ENCODE measurements at regions not wholly inside any gene's neighbourhood (a gene's known extent, or its start where the extent isn't known, plus 50 kb on each side); places are given as distances from the start of the nearest gene placed in this dataset.

GRCh38 chr7:125084196-125084595, 154.6 kb upstream of the POT1 start:
- TF ChIP-seq ARNTL (CRISPR knock-in tag; IDR thresholded peaks at IDR 0.05; ENCODE audit: borderline replicate concordance, low read depth) (no peak), ZFP3 (CRISPR knock-in tag; IDR thresholded peaks at IDR 0.05) (no peak), GLIS3 (CRISPR knock-in tag; IDR thresholded peaks at IDR 0.05) (no peak), ZNF8 (CRISPR knock-in tag; IDR thresholded peaks at IDR 0.05) (no peak), CSDC2 (CRISPR knock-in tag; IDR thresholded peaks at IDR 0.05) (no peak), ESRRG (CRISPR knock-in tag; IDR thresholded peaks at IDR 0.05) (no peak), CSRNP3 (CRISPR knock-in tag; IDR thresholded peaks at IDR 0.05) (no peak), TOX (CRISPR knock-in tag; IDR thresholded peaks at IDR 0.05; ENCODE audit: borderline replicate concordance) (no peak)
- TF ChIP-seq, protein P1, sequence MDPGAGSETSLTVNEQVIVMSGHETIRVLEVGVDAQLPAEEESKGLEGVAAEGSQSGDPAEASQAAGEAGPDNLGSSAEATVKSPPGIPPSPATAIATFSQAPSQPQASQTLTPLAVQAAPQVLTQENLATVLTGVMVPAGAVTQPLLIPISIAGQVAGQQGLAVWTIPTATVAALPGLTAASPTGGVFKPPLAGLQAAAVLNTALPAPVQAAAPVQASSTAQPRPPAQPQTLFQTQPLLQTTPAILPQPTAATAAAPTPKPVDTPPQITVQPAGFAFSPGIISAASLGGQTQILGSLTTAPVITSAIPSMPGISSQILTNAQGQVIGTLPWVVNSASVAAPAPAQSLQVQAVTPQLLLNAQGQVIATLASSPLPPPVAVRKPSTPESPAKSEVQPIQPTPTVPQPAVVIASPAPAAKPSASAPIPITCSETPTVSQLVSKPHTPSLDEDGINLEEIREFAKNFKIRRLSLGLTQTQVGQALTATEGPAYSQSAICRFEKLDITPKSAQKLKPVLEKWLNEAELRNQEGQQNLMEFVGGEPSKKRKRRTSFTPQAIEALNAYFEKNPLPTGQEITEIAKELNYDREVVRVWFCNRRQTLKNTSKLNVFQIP (CRISPR knock-in tag; IDR thresholded peaks at IDR 0.05; ENCODE audit: borderline replicate concordance, low read depth), result no peak
- TF ChIP-seq, protein P2, sequence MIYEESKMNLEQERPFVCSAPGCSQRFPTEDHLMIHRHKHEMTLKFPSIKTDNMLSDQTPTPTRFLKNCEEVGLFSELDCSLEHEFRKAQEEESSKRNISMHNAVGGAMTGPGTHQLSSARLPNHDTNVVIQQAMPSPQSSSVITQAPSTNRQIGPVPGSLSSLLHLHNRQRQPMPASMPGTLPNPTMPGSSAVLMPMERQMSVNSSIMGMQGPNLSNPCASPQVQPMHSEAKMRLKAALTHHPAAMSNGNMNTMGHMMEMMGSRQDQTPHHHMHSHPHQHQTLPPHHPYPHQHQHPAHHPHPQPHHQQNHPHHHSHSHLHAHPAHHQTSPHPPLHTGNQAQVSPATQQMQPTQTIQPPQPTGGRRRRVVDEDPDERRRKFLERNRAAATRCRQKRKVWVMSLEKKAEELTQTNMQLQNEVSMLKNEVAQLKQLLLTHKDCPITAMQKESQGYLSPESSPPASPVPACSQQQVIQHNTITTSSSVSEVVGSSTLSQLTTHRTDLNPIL (CRISPR knock-in tag; IDR thresholded peaks at IDR 0.05; ENCODE audit: low read depth), result no peak
- TF ChIP-seq, protein P3, sequence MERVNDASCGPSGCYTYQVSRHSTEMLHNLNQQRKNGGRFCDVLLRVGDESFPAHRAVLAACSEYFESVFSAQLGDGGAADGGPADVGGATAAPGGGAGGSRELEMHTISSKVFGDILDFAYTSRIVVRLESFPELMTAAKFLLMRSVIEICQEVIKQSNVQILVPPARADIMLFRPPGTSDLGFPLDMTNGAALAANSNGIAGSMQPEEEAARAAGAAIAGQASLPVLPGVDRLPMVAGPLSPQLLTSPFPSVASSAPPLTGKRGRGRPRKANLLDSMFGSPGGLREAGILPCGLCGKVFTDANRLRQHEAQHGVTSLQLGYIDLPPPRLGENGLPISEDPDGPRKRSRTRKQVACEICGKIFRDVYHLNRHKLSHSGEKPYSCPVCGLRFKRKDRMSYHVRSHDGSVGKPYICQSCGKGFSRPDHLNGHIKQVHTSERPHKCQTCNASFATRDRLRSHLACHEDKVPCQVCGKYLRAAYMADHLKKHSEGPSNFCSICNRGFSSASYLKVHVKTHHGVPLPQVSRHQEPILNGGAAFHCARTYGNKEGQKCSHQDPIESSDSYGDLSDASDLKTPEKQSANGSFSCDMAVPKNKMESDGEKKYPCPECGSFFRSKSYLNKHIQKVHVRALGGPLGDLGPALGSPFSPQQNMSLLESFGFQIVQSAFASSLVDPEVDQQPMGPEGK (CRISPR knock-in tag; IDR thresholded peaks at IDR 0.05; ENCODE audit: borderline replicate concordance), result no peak
- TF ChIP-seq, protein P4, sequence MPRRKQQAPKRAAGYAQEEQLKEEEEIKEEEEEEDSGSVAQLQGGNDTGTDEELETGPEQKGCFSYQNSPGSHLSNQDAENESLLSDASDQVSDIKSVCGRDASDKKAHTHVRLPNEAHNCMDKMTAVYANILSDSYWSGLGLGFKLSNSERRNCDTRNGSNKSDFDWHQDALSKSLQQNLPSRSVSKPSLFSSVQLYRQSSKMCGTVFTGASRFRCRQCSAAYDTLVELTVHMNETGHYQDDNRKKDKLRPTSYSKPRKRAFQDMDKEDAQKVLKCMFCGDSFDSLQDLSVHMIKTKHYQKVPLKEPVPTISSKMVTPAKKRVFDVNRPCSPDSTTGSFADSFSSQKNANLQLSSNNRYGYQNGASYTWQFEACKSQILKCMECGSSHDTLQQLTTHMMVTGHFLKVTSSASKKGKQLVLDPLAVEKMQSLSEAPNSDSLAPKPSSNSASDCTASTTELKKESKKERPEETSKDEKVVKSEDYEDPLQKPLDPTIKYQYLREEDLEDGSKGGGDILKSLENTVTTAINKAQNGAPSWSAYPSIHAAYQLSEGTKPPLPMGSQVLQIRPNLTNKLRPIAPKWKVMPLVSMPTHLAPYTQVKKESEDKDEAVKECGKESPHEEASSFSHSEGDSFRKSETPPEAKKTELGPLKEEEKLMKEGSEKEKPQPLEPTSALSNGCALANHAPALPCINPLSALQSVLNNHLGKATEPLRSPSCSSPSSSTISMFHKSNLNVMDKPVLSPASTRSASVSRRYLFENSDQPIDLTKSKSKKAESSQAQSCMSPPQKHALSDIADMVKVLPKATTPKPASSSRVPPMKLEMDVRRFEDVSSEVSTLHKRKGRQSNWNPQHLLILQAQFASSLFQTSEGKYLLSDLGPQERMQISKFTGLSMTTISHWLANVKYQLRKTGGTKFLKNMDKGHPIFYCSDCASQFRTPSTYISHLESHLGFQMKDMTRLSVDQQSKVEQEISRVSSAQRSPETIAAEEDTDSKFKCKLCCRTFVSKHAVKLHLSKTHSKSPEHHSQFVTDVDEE (CRISPR knock-in tag; IDR thresholded peaks at IDR 0.05), result no peak
